Brain microvascular endothelial cell (primary cell): ENCODE measurements at regions not wholly inside any gene's neighbourhood (a gene's known extent, or its start where the extent isn't known, plus 50 kb on each side); places are given as distances from the start of the nearest gene placed in this dataset.
"Not testable (repeated sequence)": the region's sequence is repeated elsewhere in the genome, so short reads cannot be mapped to it uniquely, and the experiment has no call there.

ENCODE experiments used
- DNase-seq: peaks from one replicate; pipeline ENCODE4 v3.0.0-alpha.2; 2020
- H3K27ac ChIP-seq: fragments of 250-450 bp; sonication (Bioruptor Pico); 2 replicates; pipeline ENCODE4 v1.5.1; 2020; ENCODE audit warnings: mild to moderate bottlenecking, moderate library complexity
- H3K27me3 ChIP-seq: fragments of 250-450 bp; sonication (Bioruptor Pico); replicated peaks from 2 replicates; pipeline ENCODE4 v1.5.1; 2020; ENCODE audit warnings: mild to moderate bottlenecking
- H3K36me3 ChIP-seq: fragments of 250-450 bp; sonication (Bioruptor Pico); replicated peaks from 2 replicates; pipeline ENCODE4 v1.5.1; 2020; ENCODE audit warnings: mild to moderate bottlenecking
- H3K4me3 ChIP-seq: 2 replicates; pipeline ENCODE4 v1.5.1; 2011; ENCODE audit warnings: low read depth, mild to moderate bottlenecking, control low read depth, low read length, moderate library complexity
- in situ Hi-C: cut with HindIII; loops from 2 replicates; pipeline ENCODE4 v1.10.0; 2017; ENCODE audit warnings: low sequenced_read_pairs, low pct_ligation_motif_present
- TF ChIP-seq, protein P1 (sequence below): IDR thresholded peaks from 2 replicates; pipeline ENCODE4 v1.5.1; 2011; ENCODE audit warnings: low read depth, mild to moderate bottlenecking, moderate library complexity, low read length, control low read depth, inconsistent platforms; ENCODE audit errors: missing control alignments

DNA sequence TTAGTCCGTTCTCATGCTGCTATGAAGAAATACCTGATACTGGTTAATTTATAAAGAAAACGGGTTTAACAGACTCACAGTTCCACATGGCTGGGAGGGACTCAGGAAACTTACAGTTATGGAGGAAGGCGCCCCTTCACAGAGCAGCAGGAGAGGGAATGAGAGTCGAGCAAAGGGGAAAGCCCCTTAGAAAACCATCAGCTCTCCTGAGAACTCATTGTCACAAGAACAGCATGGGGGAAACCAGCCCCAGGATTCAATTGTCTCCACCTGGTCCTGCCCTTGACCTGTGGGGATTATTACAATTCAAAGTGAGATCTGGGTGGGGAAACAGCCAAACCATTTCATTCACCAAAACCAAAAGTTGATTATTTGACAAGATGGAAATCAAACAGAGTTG is 101.8 kb downstream of the ATP6V0E2 start:
- in situ Hi-C loops, H3K4me3 ChIP-seq, DNase-seq, H3K36me3 ChIP-seq, H3K27ac ChIP-seq, H3K27me3 ChIP-seq: not testable (repeated sequence)

DNA sequence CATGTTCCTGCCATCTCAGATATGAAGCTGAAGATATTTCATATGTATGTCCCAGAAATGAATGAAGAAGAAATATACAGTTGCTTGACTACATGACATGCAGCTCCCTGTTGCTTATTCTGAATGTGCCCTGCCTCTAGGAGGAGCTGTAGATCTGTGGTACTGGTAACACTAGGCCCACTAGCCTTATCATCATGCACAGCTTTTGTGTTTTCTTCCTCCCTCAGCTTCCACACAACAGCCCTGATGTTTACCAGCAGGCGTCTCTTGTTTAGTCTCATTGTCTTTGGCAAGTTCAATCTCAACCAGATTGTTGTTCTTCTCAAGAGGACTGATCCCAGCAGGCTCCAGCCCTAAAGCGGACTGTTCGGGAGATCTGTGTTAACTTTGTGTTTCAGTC is 104.8 kb downstream of the ATP6V0E2 start:
- DNase-seq, H3K27ac ChIP-seq, in situ Hi-C loops, H3K4me3 ChIP-seq, H3K27me3 ChIP-seq, H3K36me3 ChIP-seq: not testable (repeated sequence)

DNA sequence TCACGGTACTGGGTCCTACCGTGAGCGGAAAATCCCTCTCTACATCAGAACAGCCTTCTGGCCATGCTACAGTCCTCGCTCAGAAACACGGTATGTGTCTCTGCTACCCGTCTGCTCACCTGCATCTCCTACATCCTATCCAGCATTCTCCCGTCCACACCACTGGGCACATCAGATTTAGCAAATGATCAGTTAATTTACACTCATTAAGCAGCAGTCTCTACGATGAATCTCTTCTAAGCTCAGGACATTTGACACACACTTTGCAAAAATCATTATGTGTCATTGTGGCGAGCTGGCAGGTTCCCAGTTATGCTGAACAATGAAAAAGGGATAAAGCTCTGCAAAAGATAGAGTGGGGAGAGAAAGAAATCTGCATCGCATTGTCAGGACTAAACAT is 105.2 kb downstream of the ATP6V0E2 start:
- DNase-seq, H3K36me3 ChIP-seq, H3K4me3 ChIP-seq, in situ Hi-C loops, H3K27me3 ChIP-seq, H3K27ac ChIP-seq: not testable (repeated sequence)

DNA sequence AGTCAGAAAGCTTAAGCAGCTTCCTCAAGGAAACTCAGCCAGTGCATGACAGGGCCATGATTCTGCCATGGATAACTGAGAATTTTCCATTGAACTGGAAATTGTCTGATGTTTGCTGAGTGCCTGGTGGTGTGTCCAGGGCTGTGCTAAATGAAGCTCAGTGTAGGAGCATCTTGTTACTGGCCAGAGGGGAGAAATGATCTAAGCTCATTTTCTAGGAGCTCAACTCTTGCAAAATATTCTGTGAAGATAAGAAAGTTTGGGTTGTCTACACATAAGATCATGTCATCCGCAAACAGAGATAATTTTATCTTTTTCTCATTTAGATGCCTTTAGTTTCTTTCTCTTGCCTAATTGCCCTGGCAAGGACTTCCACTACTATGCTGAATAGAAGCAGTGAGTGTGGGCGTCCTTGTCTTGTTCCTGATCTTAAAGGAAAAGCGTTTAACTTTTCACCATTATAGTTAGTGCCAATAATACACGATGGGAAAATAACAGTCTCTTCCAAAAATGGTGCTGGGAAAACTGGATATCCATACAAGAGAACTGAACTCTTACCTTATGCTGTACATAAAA is 108.9 kb downstream of the ATP6V0E2 start:
- DNase-seq, in situ Hi-C loops, H3K27me3 ChIP-seq, H3K27ac ChIP-seq, H3K36me3 ChIP-seq, H3K4me3 ChIP-seq: not testable (repeated sequence)

DNA sequence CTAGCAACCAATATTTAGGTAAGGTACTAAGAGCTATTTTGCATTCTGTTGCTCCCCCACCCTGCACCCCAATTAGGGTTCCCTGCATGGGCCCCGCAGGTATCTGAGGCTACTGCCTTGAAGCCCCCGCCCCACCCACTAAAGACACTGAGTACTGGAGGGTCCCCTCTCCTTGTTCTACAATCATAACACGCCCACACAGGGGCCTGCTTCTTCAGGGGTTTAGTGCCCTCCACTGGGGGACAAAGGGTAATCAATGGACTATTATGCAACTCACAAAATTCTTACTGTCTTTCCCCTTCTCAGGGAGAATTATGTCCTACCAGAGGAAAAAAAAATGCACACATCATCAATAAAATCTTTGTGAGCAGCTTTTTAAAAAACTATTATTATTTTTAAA is 113.1 kb downstream of the ATP6V0E2 start:
- H3K4me3 ChIP-seq, in situ Hi-C loops, H3K27ac ChIP-seq, H3K27me3 ChIP-seq, DNase-seq, H3K36me3 ChIP-seq: not testable (repeated sequence)

DNA sequence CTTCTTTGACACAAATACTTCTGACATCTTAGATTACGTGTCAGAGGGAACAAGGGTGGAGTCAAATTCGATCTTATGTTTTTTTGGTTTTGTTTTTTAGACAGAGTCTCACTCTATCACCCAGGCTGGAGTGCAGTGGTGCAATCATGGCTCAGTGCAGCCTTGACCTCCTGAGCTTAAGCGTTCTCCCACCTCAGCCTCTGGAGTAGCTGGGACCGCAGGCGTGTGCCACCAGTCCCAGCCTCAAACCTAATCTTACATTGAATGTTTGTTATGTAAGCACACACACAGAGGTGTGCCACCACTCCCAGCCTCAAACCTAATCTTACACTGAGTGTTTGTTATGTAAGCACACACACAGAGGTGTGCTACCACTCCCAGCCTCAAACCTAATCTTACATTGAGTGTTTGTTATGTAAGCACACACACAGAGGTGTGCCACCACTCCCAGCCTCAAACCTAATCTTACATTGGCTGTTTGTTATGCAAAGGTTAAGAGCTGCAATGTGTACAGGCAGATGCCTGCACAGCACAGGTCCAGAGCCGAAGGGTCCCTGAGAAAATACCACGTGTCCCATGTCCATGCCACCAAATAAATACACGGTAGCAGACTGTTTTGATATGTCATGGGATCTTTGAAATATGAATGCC is 118.0 kb downstream of the ATP6V0E2 start:
- H3K27me3 ChIP-seq, H3K27ac ChIP-seq, DNase-seq, H3K4me3 ChIP-seq, H3K36me3 ChIP-seq, in situ Hi-C loops: not testable (repeated sequence)

DNA sequence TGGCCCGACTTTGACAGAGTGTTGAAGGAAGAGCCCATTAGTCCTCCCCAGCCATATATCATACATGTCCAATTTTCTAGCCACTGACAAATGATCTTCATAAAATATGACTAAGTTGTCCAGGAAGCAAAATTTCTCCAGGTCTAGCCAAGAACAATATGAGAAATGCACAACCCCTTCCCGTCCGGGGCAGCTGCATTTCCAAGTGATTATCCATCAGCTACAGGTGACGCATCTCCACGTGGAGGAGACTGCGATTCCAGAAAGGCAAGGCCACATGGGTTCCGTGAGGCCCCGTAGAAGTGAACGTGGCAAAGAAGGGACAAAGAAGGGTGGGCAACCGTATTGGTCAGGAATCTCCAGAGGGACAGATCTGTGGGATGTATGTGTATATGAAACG is 118.6 kb downstream of the ATP6V0E2 start:
- H3K4me3 ChIP-seq, H3K27ac ChIP-seq, H3K27me3 ChIP-seq, H3K36me3 ChIP-seq, in situ Hi-C loops, DNase-seq: not testable (repeated sequence)

DNA sequence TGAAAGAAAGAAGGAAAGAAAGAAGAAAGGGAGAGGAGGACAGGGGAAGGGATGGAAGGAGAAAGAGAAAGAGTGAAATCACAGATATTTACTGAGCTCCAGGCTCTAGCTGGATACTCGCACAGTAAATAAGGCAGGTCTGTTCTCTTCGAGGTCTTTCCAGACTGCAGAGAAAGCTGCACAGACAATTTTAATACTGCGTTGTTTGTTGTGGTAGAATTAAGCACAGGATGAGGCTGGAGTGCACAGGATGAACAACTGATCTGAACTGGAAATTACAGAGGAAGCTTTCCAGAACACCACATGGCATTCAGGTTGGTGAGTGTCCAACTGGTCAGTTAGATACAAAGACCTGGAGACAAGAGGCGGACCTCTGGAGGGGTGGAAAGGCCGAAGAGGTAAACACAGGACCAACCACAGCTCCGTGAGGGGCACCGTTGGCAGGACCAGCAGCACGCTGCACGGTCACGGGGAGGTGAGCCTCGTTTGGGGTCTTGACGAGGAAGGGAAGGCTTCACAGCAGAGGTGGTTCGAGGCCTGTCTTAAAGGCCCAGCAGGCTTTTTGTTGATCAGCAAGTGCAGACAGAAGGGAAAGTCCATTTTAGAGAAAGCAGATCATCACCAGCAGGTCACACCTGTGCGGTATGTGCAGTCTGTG is 121.7 kb downstream of the ATP6V0E2 start:
- in situ Hi-C loops, H3K27ac ChIP-seq, H3K4me3 ChIP-seq, H3K36me3 ChIP-seq, H3K27me3 ChIP-seq, DNase-seq: not testable (repeated sequence)

DNA sequence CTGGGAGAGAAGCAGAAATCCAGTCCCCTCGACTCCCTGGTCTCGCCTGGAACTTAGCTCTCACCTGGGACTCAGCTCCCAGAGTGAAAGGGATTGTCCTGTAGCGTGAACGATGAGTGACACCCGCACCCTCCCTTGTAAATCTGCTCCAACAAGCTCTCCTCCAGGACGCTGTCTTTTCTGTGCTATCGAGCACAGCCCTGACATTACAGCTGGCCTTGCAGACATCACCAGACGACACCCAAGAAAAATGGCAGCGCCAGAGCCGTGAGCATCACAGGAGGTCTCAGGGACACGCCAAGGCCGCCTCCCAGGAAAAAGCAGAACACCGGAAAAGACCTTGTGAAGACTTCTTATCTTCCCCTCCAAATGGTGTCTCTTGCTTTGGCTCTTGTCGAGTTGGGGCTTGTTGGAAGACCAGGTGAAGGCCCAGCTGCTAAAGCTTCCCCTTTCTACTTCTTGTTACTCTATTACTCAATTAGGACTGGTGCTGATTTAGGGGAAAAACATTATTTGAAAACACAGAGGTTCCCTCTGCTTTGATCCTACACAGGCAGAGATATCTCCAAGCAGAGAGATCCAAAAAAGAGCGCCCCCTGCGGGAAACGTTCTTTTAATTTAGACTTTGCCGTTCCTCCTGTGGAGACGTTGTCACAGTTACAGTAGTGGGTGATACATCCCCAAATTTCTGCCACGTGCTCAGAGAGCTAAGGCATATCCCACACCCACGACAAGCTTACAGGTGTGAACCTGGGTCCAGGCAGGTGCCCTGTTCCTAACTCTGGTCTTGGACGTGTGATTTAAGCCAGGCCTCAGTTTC is 127.2 kb downstream of the ATP6V0E2 start:
- DNase-seq, H3K27ac ChIP-seq, H3K36me3 ChIP-seq, in situ Hi-C loops, H3K4me3 ChIP-seq, H3K27me3 ChIP-seq: not testable (repeated sequence)

DNA sequence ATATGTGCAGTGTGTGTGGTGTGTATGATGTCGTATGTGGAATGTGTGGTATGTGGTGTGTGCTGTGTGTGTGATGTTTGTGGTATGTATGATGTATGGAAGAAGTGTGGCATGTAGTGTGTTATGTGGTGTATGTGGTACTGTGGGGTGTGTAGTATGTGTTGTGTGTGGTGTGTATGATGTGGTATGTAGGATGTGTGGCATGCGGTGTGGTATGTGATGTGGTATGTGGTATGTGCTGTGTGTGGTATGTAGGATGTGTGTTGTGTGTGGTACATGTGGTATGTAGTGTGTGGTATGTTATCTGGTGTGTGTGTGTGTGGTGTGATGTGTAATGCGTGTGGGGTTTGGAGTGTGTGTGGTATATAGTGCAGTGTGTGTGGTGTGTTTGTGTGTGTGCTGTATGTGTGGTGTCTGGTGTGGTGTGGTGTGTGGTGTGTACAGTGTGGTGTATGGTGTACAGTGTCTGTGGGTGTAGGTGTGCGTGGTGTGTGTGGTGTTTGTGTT is 129.6 kb downstream of the ATP6V0E2 start:
- in situ Hi-C loops: no loop called here
- Histone ChIP-seq H3K4me3 (no peak overlapping the region), H3K27me3 (no peaks in the 10 kb centered on the region), H3K27ac (no peak overlapping the region), H3K36me3 (no peaks in the 10 kb centered on the region)
- TF ChIP-seq, protein P1, sequence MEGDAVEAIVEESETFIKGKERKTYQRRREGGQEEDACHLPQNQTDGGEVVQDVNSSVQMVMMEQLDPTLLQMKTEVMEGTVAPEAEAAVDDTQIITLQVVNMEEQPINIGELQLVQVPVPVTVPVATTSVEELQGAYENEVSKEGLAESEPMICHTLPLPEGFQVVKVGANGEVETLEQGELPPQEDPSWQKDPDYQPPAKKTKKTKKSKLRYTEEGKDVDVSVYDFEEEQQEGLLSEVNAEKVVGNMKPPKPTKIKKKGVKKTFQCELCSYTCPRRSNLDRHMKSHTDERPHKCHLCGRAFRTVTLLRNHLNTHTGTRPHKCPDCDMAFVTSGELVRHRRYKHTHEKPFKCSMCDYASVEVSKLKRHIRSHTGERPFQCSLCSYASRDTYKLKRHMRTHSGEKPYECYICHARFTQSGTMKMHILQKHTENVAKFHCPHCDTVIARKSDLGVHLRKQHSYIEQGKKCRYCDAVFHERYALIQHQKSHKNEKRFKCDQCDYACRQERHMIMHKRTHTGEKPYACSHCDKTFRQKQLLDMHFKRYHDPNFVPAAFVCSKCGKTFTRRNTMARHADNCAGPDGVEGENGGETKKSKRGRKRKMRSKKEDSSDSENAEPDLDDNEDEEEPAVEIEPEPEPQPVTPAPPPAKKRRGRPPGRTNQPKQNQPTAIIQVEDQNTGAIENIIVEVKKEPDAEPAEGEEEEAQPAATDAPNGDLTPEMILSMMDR: no peak
- DNase-seq: no peak

DNA sequence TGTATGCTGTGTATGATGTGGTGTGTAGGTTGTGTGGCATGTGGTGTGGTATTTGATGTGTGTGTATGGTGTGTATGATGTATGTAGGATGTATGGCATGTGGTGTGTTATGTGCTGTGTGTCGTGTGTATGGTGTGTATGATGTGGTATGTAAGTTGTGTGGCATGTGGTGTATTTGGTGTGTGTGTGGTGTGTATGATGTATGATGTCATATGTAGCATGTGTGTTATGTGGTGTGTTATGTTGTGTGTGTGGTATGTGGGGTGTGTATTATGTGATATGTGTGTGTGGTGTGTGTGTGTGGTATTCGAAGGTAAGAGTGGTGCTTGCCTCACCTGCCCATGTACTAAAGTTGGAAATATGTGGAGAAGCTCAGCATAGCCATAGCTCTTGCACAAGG is 130.2 kb downstream of the ATP6V0E2 start:
- in situ Hi-C loops, H3K4me3 ChIP-seq, H3K27me3 ChIP-seq, DNase-seq, H3K36me3 ChIP-seq, H3K27ac ChIP-seq: not testable (repeated sequence)

DNA sequence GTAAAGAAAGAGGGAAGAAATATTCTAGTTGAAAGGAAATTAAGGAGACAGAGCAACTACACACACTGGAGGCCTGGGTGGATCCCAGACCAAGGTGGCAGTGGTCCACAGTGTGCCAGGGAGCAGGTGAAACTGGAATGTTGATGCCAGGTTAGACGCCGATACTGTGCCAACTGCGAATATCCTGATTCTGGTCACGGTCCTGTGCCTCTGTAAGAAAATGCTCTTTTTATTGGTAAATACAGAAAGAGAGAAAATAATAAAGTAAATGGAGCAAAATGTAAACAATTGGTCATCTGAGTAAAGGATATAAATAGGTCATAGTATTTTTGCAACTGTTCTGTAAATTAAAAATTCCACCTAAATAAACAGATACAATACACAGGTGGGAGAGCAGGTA is 131.1 kb downstream of the ATP6V0E2 start:
- H3K27ac ChIP-seq, H3K4me3 ChIP-seq, H3K27me3 ChIP-seq, H3K36me3 ChIP-seq, DNase-seq, in situ Hi-C loops: not testable (repeated sequence)

DNA sequence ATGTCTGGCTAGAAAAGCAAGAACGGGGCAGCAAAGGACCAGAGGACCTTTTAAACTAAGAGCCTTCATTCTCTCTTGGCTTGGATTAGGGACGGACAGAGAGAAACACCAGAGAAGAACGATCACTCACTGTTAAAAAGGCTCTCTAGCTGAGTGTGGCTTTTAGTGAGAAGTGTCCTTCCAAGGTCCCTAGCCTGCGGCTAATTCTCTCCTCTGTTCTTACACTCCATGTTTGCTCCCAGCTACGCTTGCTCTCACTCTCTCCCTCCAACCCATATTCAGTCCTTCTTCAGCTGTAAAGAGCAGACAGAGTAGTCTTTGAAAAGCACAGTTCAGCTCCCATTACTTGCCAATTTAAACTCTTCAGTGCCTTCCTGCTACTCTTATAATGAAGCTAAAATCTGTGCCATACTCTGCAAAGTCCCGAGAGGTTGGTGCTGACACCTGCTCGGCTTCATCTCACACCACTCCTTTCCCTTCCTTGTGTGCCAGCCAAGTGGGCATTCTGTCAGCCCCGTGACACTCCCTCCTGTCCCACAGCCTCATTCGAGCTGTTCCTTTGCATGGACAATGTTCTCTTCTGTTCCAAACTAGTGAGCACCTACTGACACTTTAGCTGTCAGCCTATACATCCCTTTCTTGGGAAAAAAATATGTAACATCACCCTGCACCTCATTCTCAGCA is 136.0 kb downstream of the ATP6V0E2 start:
- H3K27me3 ChIP-seq, in situ Hi-C loops, H3K36me3 ChIP-seq, H3K4me3 ChIP-seq, H3K27ac ChIP-seq, DNase-seq: not testable (repeated sequence)
